Activated T-cell treated with anti-CD3 and anti-CD28 coated beads, Interleukin-2, amount 50 U/mL, for 72 hours (primary cell): ENCODE measurements at regions not wholly inside any gene's neighbourhood (a gene's known extent, or its start where the extent isn't known, plus 50 kb on each side); places are given as distances from the start of the nearest gene placed in this dataset.
A peak's percentile ranks its signal among the peaks of the same experiment; 100 is the strongest.

ENCODE experiments used
- ATAC-seq, 2 donors: fragments of 150-1000 bp; cut with Tn5 transposase; replicated peaks in 1 of 2; 2 replicates each; pipeline ENCODE4 v1.10.0; 2021; ENCODE audit warnings: moderate library complexity in 2 of 2, mild to moderate bottlenecking in 1 of 2
- DNase-seq, 2 donors: peaks; one replicate each; pipeline ENCODE4 v3.0.0; 2021 to 2022; ENCODE audit warnings: mixed read lengths in 1 of 2
- H3K27ac Mint-ChIP-seq: one replicate; pipeline ENCODE4 v1.8.0; 2022; ENCODE audit warnings: mild to moderate bottlenecking, moderate library complexity, mixed read lengths
- H3K27me3 Mint-ChIP-seq: one replicate; pipeline ENCODE4 v1.8.0; 2022; ENCODE audit warnings: low read depth, mixed read lengths
- H3K36me3 Mint-ChIP-seq, 2 donors: one replicate each; pipeline ENCODE4 v1.8.0; 2022; ENCODE audit warnings: mixed read lengths in 2 of 2, mild to moderate bottlenecking in 1 of 2; ENCODE audit not compliant: insufficient read depth in 2 of 2
- H3K4me1 Mint-ChIP-seq: one replicate; pipeline ENCODE4 v1.8.0; 2022; ENCODE audit warnings: low read depth, mixed read lengths
- H3K4me3 Mint-ChIP-seq, 2 donors: one replicate each; pipeline ENCODE4 v1.8.0; 2022; ENCODE audit warnings: mild to moderate bottlenecking in 2 of 2, mixed read lengths in 2 of 2, moderate library complexity in 2 of 2
- H3K9me3 Mint-ChIP-seq, 2 donors: one replicate each; pipeline ENCODE4 v1.8.0; 2022; ENCODE audit warnings: mixed read lengths in 2 of 2

- Mint-ChIP-seq H3K36me3 (no peaks in the 10 kb centered on the region), H3K9me3 (peaks cover 2 to 3% of the 10 kb centered on the region in 2 donors), H3K27me3 (no peaks in the 10 kb centered on the region), H3K27ac (no peak overlapping the region), H3K4me1 (no peaks in the 10 kb centered on the region), H3K4me3 (no peak overlapping the region)
- ATAC-seq (no peak), DNase-seq (no peak)
Observed at GRCh38 chr1:72781038-72781437, 498.7 kb upstream of the NEGR1 start.

- DNase-seq (no peak), ATAC-seq (no peak)
- Mint-ChIP-seq H3K36me3 (no peaks in the 10 kb centered on the region), H3K9me3 (peaks cover 3% of the 10 kb centered on the region in 2 donors), H3K4me1 (no peaks in the 10 kb centered on the region), H3K27ac (no peak overlapping the region), H3K4me3 (no peak overlapping the region), H3K27me3 (no peaks in the 10 kb centered on the region)
Observed at GRCh38 chr1:72780212-72780611, 497.9 kb upstream of the NEGR1 start.

GRCh38 chr1:72777918-72778317, 495.6 kb upstream of the NEGR1 start:
- Mint-ChIP-seq H3K27ac (no peak overlapping the region), H3K4me3 (no peak overlapping the region), H3K27me3 (no peaks in the 10 kb centered on the region), H3K9me3 (peaks cover 2 to 7% of the 10 kb centered on the region in 2 donors), H3K4me1 (no peaks in the 10 kb centered on the region), H3K36me3 (no peaks in the 10 kb centered on the region)
- no peak for DNase-seq
- ATAC-seq = no peak

- no peak for ATAC-seq
- H3K27ac Mint-ChIP-seq = no peak overlapping the region
- no peak overlapping the region for H3K4me3 Mint-ChIP-seq
- no peaks in the 10 kb centered on the region for H3K4me1 Mint-ChIP-seq
- no peaks in the 10 kb centered on the region for H3K27me3 Mint-ChIP-seq
- DNase-seq = no peak
- no peaks in the 10 kb centered on the region for H3K36me3 Mint-ChIP-seq
- H3K9me3 Mint-ChIP-seq = peaks cover 4 to 7% of the 10 kb centered on the region in 2 donors
Observed at GRCh38 chr1:72763481-72763880, 481.1 kb upstream of the NEGR1 start.

GRCh38 chr1:72759486-72759885, 477.1 kb upstream of the NEGR1 start:
- Mint-ChIP-seq H3K4me1 (no peaks in the 10 kb centered on the region), H3K27me3 (no peaks in the 10 kb centered on the region)

GRCh38 chr1:72757843-72758242, 475.5 kb upstream of the NEGR1 start:
- H3K9me3 Mint-ChIP-seq = peaks cover 4 to 7% of the 10 kb centered on the region in 2 donors
- no peaks in the 10 kb centered on the region for H3K4me1 Mint-ChIP-seq
- H3K4me3 Mint-ChIP-seq = no peak overlapping the region
- ATAC-seq = no peak
- no peaks in the 10 kb centered on the region for H3K27me3 Mint-ChIP-seq
- no peak overlapping the region for H3K27ac Mint-ChIP-seq
- no peak for DNase-seq
- no peaks in the 10 kb centered on the region for H3K36me3 Mint-ChIP-seq

More at GRCh38 chr1:72759486-72759885, 477.1 kb upstream of the NEGR1 start:
- Mint-ChIP-seq H3K9me3 (peaks cover 4% of the 10 kb centered on the region in 2 donors), H3K36me3 (no peaks in the 10 kb centered on the region), H3K4me3 (no peak overlapping the region), H3K27ac (no peak overlapping the region)
- ATAC-seq = no peak
- no peak for DNase-seq

GRCh38 chr1:72745413-72745812, 463.1 kb upstream of the NEGR1 start:
- no peak overlapping the region for H3K4me3 Mint-ChIP-seq
- H3K27ac Mint-ChIP-seq = no peak overlapping the region
- no peaks in the 10 kb centered on the region for H3K36me3 Mint-ChIP-seq
- H3K9me3 Mint-ChIP-seq = peaks cover 2 to 8% of the 10 kb centered on the region in 2 donors
- no peak for DNase-seq
- no peak for ATAC-seq
- no peaks in the 10 kb centered on the region for H3K27me3 Mint-ChIP-seq
- no peaks in the 10 kb centered on the region for H3K4me1 Mint-ChIP-seq

- Mint-ChIP-seq H3K27ac (no peak overlapping the region), H3K9me3 (peaks cover 6 to 7% of the 10 kb centered on the region in 2 donors), H3K36me3 (no peaks in the 10 kb centered on the region), H3K4me3 (no peak overlapping the region), H3K27me3 (no peaks in the 10 kb centered on the region), H3K4me1 (no peaks in the 10 kb centered on the region)
- ATAC-seq (no peak), DNase-seq (no peak)
Observed at GRCh38 chr1:72734415-72734814, 452.1 kb upstream of the NEGR1 start.

GRCh38 chr1:72724951-72725861, 442.9 kb upstream of the NEGR1 start:
- peaks cover under 1 to 16% of the 10 kb centered on the region in 2 donors for H3K9me3 Mint-ChIP-seq
- no peaks in the 10 kb centered on the region for H3K27me3 Mint-ChIP-seq
- no peak overlapping the region for H3K4me3 Mint-ChIP-seq
- no peak for ATAC-seq
- H3K36me3 Mint-ChIP-seq = peaks cover 0 to 2% of the 10 kb centered on the region in 2 donors
- DNase-seq = no peak
- H3K27ac Mint-ChIP-seq = no peak overlapping the region
- H3K4me1 Mint-ChIP-seq = no peaks in the 10 kb centered on the region

GRCh38 chr1:72705921-72706320, 423.6 kb upstream of the NEGR1 start:
- no peak for ATAC-seq
- no peak for DNase-seq
- Mint-ChIP-seq H3K4me3 (no peak overlapping the region), H3K27me3 (no peaks in the 10 kb centered on the region), H3K4me1 (no peaks in the 10 kb centered on the region), H3K9me3 (peaks cover 0 to 2% of the 10 kb centered on the region in 2 donors), H3K36me3 (no peaks in the 10 kb centered on the region), H3K27ac (no peak overlapping the region)

GRCh38 chr1:72704841-72705477, 422.6 kb upstream of the NEGR1 start:
- no peak for ATAC-seq
- Mint-ChIP-seq H3K4me3 (no peak overlapping the region), H3K4me1 (no peaks in the 10 kb centered on the region), H3K27ac (peak overlapping the region; percentile 73), H3K9me3 (peaks cover 0 to 2% of the 10 kb centered on the region in 2 donors), H3K36me3 (no peaks in the 10 kb centered on the region), H3K27me3 (no peaks in the 10 kb centered on the region)
- no peak for DNase-seq

- Mint-ChIP-seq H3K27ac (no peak overlapping the region), H3K4me1 (no peaks in the 10 kb centered on the region), H3K36me3 (no peaks in the 10 kb centered on the region), H3K9me3 (peaks cover 12 to 13% of the 10 kb centered on the region in 2 donors), H3K27me3 (no peaks in the 10 kb centered on the region), H3K4me3 (no peak overlapping the region)
- no peak for ATAC-seq
- DNase-seq = no peak
Observed at GRCh38 chr1:72697410-72697809, 415.1 kb upstream of the NEGR1 start.

GRCh38 chr1:72693899-72694298, 411.6 kb upstream of the NEGR1 start:
- H3K4me1 Mint-ChIP-seq = no peaks in the 10 kb centered on the region
- ATAC-seq (no peak), DNase-seq (no peak)
- peaks cover 13 to 15% of the 10 kb centered on the region in 2 donors for H3K9me3 Mint-ChIP-seq
- H3K36me3 Mint-ChIP-seq = no peaks in the 10 kb centered on the region
- H3K27ac Mint-ChIP-seq = no peak overlapping the region
- H3K4me3 Mint-ChIP-seq = no peak overlapping the region
- no peaks in the 10 kb centered on the region for H3K27me3 Mint-ChIP-seq
